IMR-90 (cell line): ENCODE measurements at regions not wholly inside any gene's neighbourhood (a gene's known extent, or its start where the extent isn't known, plus 50 kb on each side); places are given as distances from the start of the nearest gene placed in this dataset.

Experiments
- ATAC-seq: fragments of 200-7000 bp; cut with Tn5 transposase; 2 replicates; pipeline ENCODE4 v1.9.1; 2020; ENCODE audit warnings: low read depth, mild to moderate bottlenecking, moderate library complexity
- BruUV-seq: library from RNA; stranded (reverse); fragments of 400-500 nt; replicated peaks from 2 replicates; lab custom pipeline; 2021; lab: Mats Ljungman, UMichigan
- CTCF ChIA-PET: fragments of 300-600 bp; formaldehyde crosslinking; extraction: SDS; loops from one replicate; lab custom pipeline; 2021; ENCODE audit warnings: antibody characterized with exemption; lab: Yijun Ruan, JAX
- POLR2A ChIA-PET: fragments of 300-600 bp; sonication (Branson Sonifier 250); formaldehyde crosslinking; loops from one replicate; lab custom pipeline; 2022; ENCODE audit warnings: antibody characterized with exemption; ENCODE audit not compliant: unreplicated experiment; lab: Charles Lee
- DNase-seq: peaks from one replicate; pipeline ENCODE4 v3.0.0; 2013
- H2AFZ ChIP-seq: replicated peaks from 2 replicates; pipeline ENCODE3; 2013; ENCODE audit warnings: low read length, mild to moderate bottlenecking; ENCODE audit not compliant: poor library complexity
- H2AK5ac ChIP-seq: 2 replicates; pipeline ENCODE4 v1.6.1; 2013; ENCODE audit warnings: low read depth, low read length, inconsistent platforms
- H2AK9ac ChIP-seq: replicated peaks from 2 replicates; pipeline ENCODE3; 2013; ENCODE audit warnings: mild to moderate bottlenecking, low read depth, low read length, moderate library complexity; ENCODE audit not compliant: poor library complexity
- H2BK120ac ChIP-seq: 2 replicates; pipeline ENCODE4 v1.6.1; 2013; ENCODE audit warnings: low read depth, low read length, inconsistent platforms
- H2BK15ac ChIP-seq: 3 replicates; pipeline ENCODE4 v1.6.1; 2013; ENCODE audit warnings: low read depth, low read length, inconsistent platforms
- H2BK20ac ChIP-seq: 2 replicates; pipeline ENCODE4 v1.6.1; 2013; ENCODE audit warnings: low read depth, mild to moderate bottlenecking, inconsistent platforms, low read length, moderate library complexity
- H2BK5ac ChIP-seq: 2 replicates; pipeline ENCODE4 v1.6.1; 2013; ENCODE audit warnings: mild to moderate bottlenecking, low read depth, low read length, inconsistent platforms; ENCODE audit not compliant: poor library complexity, severe bottlenecking
- H3K14ac ChIP-seq: replicated peaks from 2 replicates; pipeline ENCODE4 v1.6.1; 2013; ENCODE audit warnings: low read depth, low read length, inconsistent platforms
- H3K18ac ChIP-seq: 2 replicates; pipeline ENCODE4 v1.6.1; 2013; ENCODE audit warnings: low read depth, low read length, control low read depth
- H3K23ac ChIP-seq: 2 replicates; pipeline ENCODE4 v1.6.1; 2013; ENCODE audit warnings: low read depth, low read length, inconsistent platforms
- H3K27ac ChIP-seq: 2 replicates; pipeline ENCODE4 v1.5.1; 2013; ENCODE audit warnings: mild to moderate bottlenecking, control low read depth, low read length; ENCODE audit not compliant: insufficient read depth
- H3K27me3 ChIP-seq: 2 replicates; pipeline ENCODE4 v1.6.1; 2013; ENCODE audit warnings: low read length; ENCODE audit not compliant: control insufficient read depth, insufficient read depth
- H3K36me3 ChIP-seq: 2 replicates; pipeline ENCODE4 v1.6.1; 2013; ENCODE audit warnings: low read length, mixed read lengths; ENCODE audit not compliant: control insufficient read depth, insufficient read depth
- H3K4ac ChIP-seq: 2 replicates; pipeline ENCODE4 v1.6.1; 2013; ENCODE audit warnings: low read depth, low read length, inconsistent platforms
- H3K4me1 ChIP-seq: 2 replicates; pipeline ENCODE4 v1.6.1; 2013; ENCODE audit warnings: low read length, mixed read lengths; ENCODE audit not compliant: control insufficient read depth, insufficient read depth
- H3K4me2 ChIP-seq: 2 replicates; pipeline ENCODE4 v1.6.1; 2013; ENCODE audit warnings: low read depth, mild to moderate bottlenecking, control low read depth, low read length, moderate library complexity
- H3K4me3 ChIP-seq: 2 replicates; pipeline ENCODE4 v1.5.1; 2013; ENCODE audit warnings: low read depth, mild to moderate bottlenecking, control low read depth, low read length, moderate library complexity; ENCODE audit not compliant: insufficient read depth
- H3K56ac ChIP-seq: 2 replicates; pipeline ENCODE4 v1.6.1; 2013; ENCODE audit warnings: low read length, inconsistent platforms; ENCODE audit not compliant: insufficient read depth; ENCODE audit errors: extremely low read depth
- H3K79me1 ChIP-seq, 2 experiments: 2 replicates each; pipeline ENCODE4 v1.6.1; 2013; ENCODE audit warnings: low read length in 2 of 2, inconsistent platforms in 1 of 2, low read depth in 1 of 2
- H3K9ac ChIP-seq: 2 replicates; pipeline ENCODE4 v1.6.1; 2013; ENCODE audit warnings: low read depth, low read length, control low read depth
- H3K9me1 ChIP-seq: 2 replicates; pipeline ENCODE4 v1.6.1; 2013; ENCODE audit warnings: low read length, inconsistent platforms; ENCODE audit not compliant: insufficient read depth
- H3K9me3 ChIP-seq: 2 replicates; pipeline ENCODE4 v1.6.1; 2013; ENCODE audit warnings: low read length; ENCODE audit not compliant: control insufficient read depth, insufficient read depth
- H4K20me1 ChIP-seq: 2 replicates; pipeline ENCODE4 v1.6.1; 2013; ENCODE audit warnings: low read length, inconsistent platforms; ENCODE audit not compliant: insufficient read depth
- H4K5ac ChIP-seq: 2 replicates; pipeline ENCODE4 v1.6.1; 2013; ENCODE audit warnings: mild to moderate bottlenecking, low read depth, low read length, control low read depth
- H4K8ac ChIP-seq, 2 experiments: 2 replicates each; pipeline ENCODE4 v1.6.1; 2013; ENCODE audit warnings: low read depth in 2 of 2, low read length in 2 of 2, control low read depth in 1 of 2, inconsistent platforms in 1 of 2
- H4K91ac ChIP-seq: 2 replicates; pipeline ENCODE4 v1.6.1; 2013; ENCODE audit warnings: low read depth, low read length, inconsistent platforms; ENCODE audit not compliant: insufficient read depth
- MAFK ChIP-seq: IDR thresholded peaks from 2 replicates; pipeline ENCODE4 v1.6.1; 2012; ENCODE audit warnings: low read depth, low read length, improper control_type of control experiment
- MXI1 ChIP-seq: IDR thresholded peaks from 2 replicates; pipeline ENCODE4 v1.6.1; 2012; ENCODE audit warnings: low read depth, mild to moderate bottlenecking, low read length, moderate library complexity, borderline replicate concordance
- WGBS, 2 experiments: methylation state at CpG; one replicate each; pipeline versions ENCODE4 v1.1.5 to v1.1.7; 2013; ENCODE audit warnings: missing lambda C conversion rate in 2 of 2; ENCODE audit not compliant: insufficient read length in 1 of 2; ENCODE audit errors: extremely low coverage in 2 of 2; 5-methylcytosine and 5-hydroxymethylcytosine counted together
- dilution Hi-C: fragments of 300-500 bp; cut with HindIII; formaldehyde crosslinking; loops from one replicate; pipeline ENCODE4 v1.14.3; 2018; ENCODE audit warnings: low sequenced_read_pairs; ENCODE audit not compliant: unreplicated experiment
- in situ Hi-C: fragments of 300-500 bp; cut with MboI; formaldehyde crosslinking; loops from 3 replicates; pipeline ENCODE4 v1.14.3; 2019; ENCODE audit warnings: low sequenced_read_pairs, inconsistent platforms, mixed read lengths
- intact Hi-C: fragments of 100-400 bp; cut with micrococcal nuclease; formaldehyde crosslinking; loops from 2 replicates; pipeline ENCODE4 v1.10.0; 2022

- H3K4me1 ChIP-seq: no peaks in the 10 kb centered on the region
- ChIA-PET CTCF (no interaction called here), POLR2A (no interaction called here)
- no peak overlapping the region for H3K9ac ChIP-seq
- H3K4ac ChIP-seq: no peak overlapping the region
- in situ Hi-C loops: no loop called here
- no peak overlapping the region for H2BK5ac ChIP-seq
- no peak overlapping the region for H3K18ac ChIP-seq
- H3K27ac ChIP-seq: no peak overlapping the region
- no peak overlapping the region for H2BK15ac ChIP-seq
- WGBS, 2 experiments: no CpG with 5 or more reads among the region's 2 CpGs
- no peaks in the 10 kb centered on the region for H3K36me3 ChIP-seq
- no peak overlapping the region for H2AK5ac ChIP-seq
- no peak overlapping the region for H4K8ac ChIP-seq
- no peak overlapping the region for H3K4me2 ChIP-seq
- H3K23ac ChIP-seq: no peak overlapping the region
- H3K14ac ChIP-seq: no peak overlapping the region
- no peak overlapping the region for H2AFZ ChIP-seq
- H2BK120ac ChIP-seq: no peak overlapping the region
- no peak for ATAC-seq
- no peaks in the 10 kb centered on the region for H3K9me1 ChIP-seq
- no TSS peak for BruUV-seq
- no peak for DNase-seq
- no peak overlapping the region for H4K5ac ChIP-seq
- H3K56ac ChIP-seq: no peak overlapping the region
- TF ChIP-seq MXI1 (no peak), MAFK (peak; percentile 91)
- H3K27me3 ChIP-seq: no peaks in the 10 kb centered on the region
- H3K4me3 ChIP-seq: no peak overlapping the region
- no peaks in the 10 kb centered on the region for H3K79me1 ChIP-seq
- intact Hi-C loops: no loop called here
- peaks cover 2% of the 10 kb centered on the region; the same call in 1 of the 2 replicates for H3K9me3 ChIP-seq
- dilution Hi-C loops: no loop called here
- H4K91ac ChIP-seq: no peak overlapping the region
- H2AK9ac ChIP-seq: no peak overlapping the region
- H4K20me1 ChIP-seq: no peaks in the 10 kb centered on the region
- H2BK20ac ChIP-seq: no peak overlapping the region
Observed at GRCh38 chr3:6220447-6220846, 640.5 kb upstream of the GRM7 start.
